ENCODE measurements at regions not wholly inside any gene's neighbourhood (a gene's known extent, or its start where the extent isn't known, plus 50 kb on each side); places are given as distances from the start of the nearest gene placed in this dataset.

DNA sequence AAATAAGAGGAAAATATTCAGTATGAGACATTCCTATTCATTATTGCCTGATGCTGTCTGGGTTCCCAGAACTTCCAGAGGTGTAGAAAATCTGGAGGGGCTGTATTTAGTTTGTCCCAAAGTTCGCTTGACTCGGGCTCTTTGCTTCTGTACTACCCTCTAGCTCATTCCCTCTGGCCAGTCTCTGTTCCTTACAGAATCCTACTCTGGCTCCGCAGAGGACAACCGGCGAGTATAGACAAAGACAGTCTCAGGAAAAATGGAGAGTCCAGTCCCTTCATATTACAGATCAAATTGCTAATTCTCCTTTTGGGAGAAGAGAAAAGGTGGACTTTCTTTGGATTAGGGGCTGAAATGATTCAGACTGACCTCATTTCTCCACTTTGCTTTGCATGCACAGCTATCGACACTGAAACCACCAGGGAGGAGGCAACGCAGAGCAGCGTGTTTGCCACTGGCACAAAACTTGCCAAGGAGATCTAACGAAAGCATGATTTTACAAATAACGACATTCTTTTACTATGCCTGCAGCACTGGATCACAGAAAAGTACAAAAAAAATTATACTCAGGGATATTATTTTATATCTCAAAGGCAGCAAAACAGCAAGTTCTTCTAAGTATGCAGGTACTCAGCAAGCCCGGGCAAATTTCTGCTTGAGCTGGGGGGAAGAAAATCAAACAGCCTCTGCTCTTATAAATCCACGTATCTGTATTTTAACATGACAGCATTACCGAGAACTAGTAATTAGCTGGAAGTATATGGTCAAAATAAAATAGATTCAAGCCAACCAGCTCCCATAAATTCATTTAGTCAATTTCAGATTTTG lies 279.7 kb downstream of the NPR3 start:
- no peak for DNase-seq

DNA sequence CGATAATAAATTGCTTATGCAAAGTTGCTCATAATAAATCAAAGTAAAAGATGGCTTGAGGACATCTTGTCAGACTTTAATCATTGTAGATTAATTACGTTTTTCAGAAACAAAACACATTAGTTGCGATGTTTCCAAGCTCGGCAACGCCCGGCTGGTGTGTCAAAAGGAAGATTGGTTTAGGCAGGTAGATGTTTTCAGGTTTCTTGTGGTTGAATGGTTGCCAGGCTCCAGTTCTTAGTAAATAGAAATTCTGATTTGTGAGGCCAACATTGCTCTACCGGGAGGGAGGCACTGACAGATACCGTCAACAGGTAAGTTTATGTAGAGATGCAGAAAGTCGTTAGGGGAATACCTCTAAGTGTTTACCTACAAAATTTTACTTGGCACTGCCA lies 280.3 kb downstream of the NPR3 start:
- no peak for DNase-seq

DNA sequence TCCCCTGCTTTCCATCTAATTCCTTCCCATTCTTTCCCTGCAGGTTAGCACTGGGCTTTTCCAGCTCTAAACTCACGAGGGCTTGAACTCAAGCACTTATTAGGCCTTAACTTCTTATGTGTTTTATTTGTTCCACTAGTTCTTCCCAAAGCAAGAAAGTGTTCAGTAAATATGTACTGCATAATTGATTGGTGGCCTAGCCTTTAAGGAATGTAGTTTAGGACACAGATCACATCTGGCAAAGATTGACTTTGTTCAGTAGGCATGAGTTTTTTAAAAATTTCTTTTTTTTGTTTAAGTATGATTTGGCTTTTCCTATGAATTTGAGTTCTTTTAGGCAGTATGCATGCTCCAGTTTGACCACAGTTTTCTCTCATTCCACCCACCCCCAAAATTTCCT lies 285.2 kb downstream of the NPR3 start:
- no peak for DNase-seq

DNA sequence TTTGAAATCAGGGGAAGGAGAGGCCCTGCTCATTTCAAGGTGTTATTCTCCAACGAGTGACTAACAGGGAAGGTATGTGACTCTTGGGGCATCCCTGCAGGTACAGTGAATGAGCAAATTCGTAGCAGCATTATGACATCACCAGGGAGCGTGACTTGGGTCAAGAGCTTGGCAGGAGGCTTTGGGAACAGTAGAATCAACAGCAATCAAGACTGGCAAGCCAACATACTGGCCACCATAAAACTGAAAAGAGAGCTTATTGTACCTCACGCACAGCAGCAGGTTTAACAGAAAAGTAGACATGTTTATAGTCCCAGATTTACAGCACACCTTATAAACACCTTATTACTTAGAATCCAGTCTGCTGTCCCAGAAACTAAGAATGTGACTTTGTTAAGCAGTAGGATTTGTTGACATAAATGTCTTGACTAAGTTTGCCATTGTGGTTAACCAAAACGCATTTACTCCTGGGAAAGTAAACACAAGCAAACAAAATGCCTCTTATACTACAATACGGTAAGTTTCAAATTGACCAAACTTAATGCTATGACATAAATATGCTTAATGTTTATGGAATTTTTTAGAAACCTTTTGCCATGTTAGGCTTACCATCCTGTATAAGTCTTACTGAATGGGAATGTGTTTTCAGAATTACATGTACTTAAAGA lies 297.8 kb downstream of the NPR3 start:
- no peak for DNase-seq

DNA sequence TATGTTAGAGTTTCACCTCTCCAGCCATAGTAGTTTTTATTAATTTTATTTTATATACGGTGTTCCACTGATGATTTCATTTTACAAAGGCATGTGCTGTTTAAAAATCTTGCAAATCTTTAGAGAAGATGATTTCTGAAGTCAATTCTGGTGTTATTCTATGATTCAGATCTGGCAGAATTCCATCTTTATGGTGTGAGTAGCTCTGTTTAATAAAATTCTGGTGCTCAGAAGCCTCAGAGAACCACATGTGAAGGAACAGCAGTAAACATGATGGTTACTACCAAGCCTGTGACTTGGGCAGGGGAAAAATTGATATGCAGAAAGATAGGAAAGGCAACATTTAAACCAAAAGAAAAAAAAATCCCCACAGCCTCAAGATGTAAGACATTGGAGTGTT lies 299.7 kb downstream of the NPR3 start:
- no peak for DNase-seq

DNA sequence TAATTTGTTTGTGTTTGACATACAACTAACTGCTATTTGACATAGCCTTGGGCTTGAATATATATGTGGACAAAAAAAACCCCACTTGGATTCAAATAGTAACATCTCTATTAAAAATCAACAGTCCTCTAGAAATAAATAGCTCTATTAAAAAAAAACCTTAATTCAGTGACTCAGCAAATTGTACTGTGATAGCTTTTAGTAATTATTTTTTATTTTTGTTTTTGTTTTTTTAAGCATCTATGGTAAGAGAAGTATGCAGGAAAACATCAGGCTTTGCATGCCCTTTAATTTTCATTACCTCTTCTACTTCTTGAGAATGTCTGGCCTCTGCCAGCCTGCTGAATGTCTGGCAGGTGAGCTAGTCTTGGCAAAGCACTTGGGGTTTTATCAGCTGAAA lies 300.7 kb downstream of the NPR3 start:
- no peak for DNase-seq

DNA sequence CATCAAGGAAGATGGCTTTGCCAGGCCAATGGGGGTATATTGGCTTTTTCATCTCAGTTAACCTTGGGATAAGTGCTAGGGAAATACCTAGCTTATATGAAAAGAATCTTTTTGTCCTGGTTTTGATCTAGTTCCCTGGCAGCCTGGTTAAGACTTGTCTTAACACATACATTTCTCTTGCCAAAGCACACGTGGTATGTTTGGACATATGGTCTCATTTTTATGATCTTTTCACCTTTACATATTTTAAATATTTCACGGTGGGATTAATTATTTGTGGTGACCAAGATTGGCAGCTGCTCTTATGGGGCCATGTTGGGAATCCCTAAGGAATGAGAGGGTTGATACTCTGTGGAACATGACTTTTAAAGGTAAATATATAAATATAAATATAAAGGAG lies 312.5 kb downstream of the NPR3 start:
- DNase-seq = no peak

DNA sequence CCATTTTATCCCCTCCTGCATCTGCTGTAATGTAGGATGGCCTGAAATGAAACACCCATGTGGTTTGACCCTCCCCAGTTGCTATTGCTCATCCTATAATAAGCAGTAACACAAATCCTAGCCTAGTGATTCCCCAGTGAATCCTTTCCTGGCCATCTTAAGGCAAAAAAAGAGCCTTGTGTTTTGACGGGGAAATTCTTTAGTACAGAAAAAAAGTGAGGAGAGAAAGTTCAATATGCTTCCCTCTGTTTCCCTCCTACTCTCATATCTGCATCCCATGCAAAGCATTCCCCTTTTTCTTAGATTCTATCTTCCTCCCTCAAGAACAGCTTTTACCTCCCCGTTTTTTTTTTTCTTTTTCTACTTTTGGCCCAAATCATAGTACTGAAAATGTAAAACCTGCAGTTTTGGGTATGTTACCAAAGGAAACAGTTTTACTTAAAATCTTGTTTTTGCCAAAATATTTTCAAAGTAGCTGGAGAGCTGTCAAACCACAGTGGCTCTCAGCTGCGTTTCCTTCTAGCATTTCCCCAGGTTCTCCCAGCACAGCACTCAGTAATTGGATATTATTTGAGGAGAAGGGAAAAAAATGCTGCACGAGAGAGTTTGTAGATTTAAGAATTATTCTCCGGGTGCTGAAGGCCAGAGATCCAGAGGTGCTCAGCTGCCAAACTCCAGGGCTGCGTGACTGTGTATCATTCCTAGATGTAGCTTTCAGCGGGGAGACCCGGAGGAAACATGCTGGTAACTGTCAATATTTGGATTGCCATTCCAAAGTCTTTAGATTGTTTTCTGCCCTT lies 321.4 kb downstream of the NPR3 start:
- peak; percentile 59 for DNase-seq

DNA sequence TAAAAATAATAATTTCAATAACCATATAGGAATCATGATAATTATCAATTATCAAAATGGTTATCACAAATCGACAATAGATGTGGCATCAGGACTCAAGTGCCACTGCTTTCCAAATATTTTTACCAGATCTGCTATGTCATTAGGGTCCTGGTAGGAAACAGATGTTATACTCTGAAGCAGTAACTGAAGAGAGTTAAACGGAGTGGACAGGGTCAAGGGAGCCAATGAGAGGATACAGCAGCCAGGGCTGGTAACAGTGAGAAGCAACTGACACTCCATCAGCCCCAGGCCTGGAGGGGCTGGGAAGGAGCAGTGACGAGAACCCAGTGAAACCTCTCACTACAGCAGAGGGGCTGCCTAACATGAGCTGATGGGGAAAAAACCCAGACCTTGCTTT lies 322.4 kb downstream of the NPR3 start:
- no peak for DNase-seq

DNA sequence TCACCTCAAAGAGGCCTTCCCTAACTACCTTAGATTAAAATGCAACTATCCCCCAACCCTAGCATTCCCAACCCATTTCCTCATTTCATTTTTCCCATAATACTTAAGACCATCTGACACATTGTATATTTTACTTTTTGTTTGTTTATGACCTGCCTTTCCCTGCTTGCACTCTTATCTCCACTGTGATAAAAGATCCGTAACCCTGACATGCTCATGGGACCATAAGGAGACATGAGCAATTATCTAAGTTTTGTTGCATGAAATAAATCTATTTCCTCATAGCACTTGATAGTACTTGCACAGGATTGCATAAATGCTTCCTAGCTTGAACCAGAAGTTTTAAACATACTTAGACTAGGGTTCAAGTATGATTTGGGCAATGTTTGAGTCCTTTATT lies 323.7 kb downstream of the NPR3 start:
- DNase-seq = no peak

DNA sequence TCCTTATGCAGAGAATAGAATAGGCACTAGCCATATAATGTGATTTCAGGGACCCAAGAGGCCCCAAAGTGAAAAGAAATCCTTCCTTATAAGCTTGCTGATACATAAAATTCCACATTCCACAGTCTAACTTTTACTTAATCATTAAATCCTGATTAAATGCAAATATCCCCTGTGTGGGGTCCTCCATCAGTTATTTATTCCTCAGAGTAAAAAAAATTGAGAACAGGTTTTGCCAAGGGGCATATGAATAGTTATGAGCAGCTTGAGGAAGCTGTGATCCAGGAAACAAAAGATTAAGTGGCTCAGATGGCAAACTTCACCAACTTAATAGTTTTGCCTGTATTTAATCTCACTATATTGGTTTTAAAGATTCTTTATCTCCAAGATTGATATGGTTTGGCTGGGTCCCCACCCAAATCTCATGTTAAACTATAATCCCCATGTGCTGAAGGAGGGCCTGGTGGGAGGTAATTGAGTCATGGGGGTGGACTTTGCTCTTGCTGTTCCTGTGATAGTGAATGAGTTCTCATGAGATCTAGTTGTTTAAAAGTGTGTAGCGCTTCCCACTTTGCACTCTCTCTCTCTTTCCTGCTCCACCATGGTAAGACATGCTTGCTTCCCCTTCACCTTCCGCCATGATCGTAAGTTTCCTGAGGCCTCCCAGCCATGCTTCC lies 324.9 kb downstream of the NPR3 start:
- DNase-seq = no peak

DNA sequence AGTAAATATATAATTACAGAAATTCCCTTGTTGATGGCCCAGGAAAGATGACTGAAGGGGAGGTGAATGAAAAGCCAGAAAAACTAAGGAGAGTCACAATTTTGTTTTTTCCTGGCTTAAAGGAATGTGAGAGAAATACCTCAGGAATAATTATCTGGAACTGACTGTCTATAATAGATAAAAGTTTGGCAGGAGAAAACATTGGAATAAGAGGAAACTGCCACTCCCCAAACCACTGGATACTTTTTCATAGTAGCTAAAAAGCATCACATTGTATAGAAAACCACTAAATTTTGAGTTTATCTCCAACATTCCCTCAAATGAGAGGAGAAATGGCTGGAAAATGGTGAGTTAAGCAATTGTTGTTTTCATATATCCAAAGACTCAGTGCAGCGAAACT lies 326.0 kb downstream of the NPR3 start:
- DNase-seq = no peak

DNA sequence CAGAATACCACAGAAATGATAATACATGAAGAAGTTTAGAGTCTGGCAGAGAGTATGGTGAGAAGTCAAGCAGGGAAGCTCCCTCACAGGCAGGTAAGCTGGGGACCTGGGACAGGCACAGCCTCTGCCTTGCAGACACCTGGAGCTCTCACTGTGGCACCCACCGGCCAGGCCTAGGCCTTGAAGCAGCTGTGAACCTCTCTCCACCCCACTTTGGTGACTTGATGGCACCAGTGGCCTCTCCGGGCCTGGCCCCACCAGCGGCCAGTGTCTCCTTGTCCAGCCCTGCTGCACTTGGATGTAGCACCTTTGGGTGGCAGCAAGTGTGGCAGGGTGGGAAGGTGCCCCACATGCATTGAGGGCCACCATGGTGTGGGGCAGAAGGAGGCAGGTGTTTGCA lies 330.5 kb downstream of the NPR3 start:
- DNase-seq = no peak

DNA sequence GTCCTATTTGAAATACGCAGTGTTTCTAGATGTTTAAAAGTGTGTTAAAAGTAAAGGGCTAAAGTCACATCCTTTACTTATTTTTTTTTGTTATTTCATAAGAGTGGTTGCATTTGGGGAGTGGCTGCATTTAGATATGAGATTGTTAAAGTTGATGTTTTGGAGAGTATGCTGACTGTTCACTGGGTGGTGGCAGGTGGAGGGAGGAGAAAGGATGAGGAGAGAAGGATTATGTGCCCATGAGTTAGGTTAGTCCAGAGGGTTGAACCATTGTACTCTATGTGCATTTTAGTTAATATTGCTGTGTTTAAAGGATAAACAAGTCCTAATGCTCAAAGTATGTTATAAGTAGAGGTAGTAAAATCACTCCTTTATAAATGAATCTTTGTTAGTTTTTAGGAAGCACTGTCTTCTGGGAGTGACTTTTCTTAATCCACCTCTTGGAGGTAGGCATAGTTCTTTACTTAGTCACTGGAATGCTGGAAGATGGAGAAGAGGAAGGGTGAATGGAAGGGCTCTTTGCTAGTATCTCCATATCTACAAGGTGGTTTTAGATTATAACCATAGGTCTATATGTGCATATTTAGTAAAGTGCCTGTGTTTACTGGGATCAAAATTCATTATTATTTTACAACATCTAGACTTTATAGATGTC lies 332.3 kb downstream of the NPR3 start:
- DNase-seq = no peak

DNA sequence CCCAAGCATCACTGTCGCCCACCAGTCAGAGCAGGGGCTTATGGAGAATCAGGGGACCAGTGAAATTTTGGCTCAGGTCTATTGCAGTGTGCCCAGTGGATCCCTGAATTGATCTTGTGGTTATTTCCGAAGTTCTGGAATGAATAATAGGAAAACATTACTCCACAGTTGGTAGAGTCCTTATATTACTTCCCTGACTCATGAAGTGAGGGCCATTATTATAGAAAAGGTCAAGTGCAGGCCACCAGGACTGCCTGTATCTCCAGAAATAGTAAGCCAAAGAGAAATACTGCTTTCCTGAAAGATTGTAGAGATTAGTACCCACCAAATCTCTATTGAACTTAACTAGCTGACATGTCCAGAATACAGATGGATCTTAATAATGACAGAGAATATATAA lies 335.0 kb downstream of the NPR3 start:
- DNase-seq = no peak

DNA sequence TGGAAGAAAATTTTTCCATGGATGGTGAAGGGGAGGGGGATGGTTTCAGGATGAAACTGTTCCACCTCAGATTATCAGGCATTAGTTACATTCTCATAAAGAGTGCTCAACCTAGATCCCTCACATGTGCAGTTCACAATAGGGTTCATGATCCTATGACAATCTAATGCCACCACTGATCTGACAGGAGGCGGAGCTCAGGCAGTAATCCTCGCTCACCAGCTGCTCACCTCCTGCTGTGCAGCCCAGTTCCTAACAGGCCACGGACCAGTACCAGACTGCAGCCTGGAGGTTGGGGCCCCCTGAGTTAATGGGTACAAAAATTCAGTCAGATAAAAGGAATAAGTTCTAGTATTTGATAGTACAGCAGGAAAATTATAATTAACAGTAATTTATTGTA lies 337.2 kb downstream of the NPR3 start:
- DNase-seq = no peak

DNA sequence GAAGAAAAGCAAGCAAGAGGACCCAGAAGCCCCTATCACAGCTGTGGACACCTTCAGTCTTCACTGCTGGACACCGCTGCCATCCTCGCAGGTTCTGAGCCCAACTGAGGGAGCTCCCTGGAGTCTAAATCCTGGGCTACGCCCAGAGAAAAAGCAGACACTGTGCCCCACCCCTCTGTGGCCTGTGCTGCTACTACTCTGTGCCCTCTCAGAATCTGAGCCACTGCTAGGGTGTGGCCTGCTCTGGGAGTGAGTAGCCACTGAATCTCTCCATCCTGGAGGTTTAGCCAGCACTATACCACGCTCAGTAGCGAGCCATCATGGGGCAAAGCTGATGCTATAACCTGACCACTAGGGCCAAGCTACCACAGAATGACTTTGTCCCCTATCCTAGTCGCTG lies 338.2 kb downstream of the NPR3 start:
- DNase-seq = no peak

DNA sequence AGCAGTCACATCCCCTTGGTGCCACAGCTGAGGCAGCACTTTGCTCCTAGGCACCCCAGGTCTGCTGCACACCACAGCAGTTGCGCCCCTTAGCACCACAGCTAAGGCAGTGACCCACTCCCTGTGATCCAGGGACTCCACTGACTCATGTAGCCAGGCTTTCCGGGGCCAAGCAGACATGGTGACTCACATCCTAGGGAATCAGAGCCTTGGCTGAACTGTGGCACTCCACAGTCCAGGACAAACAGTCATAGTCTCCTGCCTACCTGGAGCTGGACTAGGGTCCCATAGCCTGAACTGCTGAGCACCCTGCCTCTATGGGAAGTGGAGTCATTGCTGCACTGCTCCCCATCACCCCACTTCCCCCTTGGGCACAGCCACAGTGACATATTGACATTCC lies 338.7 kb downstream of the NPR3 start:
- DNase-seq = no peak

DNA sequence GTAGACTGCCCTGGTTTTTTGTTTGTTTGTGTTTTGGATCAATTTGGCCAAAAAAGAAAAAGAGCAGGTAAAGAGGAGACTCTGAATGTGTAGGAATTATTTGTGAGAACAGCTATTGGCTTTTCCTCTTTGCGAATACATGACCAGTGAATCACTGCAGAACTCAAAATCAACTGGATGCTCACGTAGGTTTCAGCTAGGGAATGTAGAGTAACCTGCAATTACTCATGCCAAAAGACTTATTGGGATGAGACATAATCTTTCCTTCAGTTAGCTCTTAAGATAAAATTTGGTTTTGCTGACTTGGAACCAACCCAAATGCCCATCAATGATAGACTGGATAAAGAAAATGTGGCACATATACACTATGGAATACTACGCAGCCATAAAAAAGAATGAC lies 348.0 kb downstream of the NPR3 start:
- DNase-seq = no peak

DNA sequence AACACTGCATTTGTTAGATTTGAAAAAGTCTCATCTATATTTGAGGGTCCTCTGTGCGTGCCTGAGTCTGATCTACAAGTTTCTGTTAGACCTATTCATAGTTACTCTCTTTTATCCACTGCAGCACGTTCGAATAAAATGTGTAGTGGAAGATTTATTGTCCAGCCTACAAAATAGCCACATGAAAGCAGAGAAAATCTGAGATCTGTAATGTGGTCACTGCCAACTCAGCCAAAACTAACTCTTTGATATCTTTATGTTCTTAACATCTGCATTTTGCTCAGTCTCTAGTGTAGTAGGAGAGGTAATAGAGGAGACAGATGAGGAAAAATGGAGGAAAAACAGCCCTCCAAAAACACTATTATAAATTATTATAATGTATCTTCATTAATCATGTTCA lies 354.0 kb downstream of the NPR3 start:
- no peak for DNase-seq

DNA sequence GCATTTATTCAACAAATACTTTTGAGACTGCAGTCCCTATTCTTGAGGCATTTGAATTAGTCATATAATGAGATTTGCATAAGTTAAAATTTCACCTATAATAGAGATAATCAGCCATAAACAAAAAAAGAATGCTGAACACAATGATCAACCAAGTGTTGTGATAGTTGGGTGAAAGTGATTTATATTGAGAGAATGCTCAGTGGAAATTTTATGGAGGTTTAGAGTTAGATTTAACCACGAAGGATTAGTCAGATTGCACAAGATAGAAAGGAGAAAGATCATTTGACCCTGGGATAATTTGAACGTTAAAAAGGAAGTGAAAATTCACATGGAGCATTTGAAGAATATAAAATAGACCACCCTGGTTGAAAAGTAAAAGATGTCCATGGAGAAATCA lies 356.2 kb downstream of the NPR3 start:
- DNase-seq = no peak

DNA sequence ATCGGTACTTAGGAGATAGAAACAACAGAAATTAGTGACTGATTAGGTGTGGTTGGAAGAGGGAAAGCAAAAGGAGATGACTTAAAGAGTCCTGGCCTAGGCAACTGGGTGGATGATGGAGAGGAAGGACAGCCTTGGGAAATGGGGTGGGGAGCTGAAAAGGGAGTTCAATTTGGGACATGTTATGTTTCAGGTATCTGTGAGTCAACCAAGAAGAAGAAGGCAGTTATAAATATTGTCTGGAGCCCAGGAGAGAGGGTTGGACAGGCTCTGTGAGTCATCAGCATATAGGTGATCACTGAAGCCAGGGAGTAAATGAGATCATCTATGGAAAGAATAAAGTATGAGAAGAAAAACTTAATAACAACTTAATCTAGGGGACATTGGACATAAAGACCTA lies 357.7 kb downstream of the NPR3 start:
- DNase-seq = no peak

DNA sequence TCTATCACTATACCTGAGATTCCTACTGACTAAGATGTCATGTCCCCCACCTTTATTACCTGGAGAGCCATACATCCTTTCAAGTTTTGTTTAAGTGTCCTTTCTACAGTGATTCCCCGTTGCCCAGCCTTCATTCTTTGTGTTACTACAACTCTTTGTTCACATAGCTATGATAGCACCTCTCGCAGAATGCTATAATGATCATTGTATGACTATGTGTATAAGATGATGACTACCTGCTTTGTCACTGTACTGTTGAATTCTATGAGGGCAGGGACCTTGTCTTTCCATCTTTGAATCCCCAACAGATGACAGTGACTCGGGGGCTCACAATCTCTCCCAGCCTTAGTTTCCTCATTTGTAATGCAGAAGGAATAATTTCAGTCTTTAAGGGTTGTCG lies 361.2 kb downstream of the NPR3 start:
- DNase-seq = no peak

Data from femur (tissue), 1 donor.